WI38 (cell line): ENCODE measurements at regions not wholly inside any gene's neighbourhood (a gene's known extent, or its start where the extent isn't known, plus 50 kb on each side); places are given as distances from the start of the nearest gene placed in this dataset.

Experiments used
- H3K4me3 ChIP-seq: 2 replicates; pipeline ENCODE4 v1.5.1; 2011; ENCODE audit warnings: low read depth, mild to moderate bottlenecking, control low read depth, low read length
- CTCF ChIP-seq: IDR thresholded peaks from 2 replicates; pipeline ENCODE4 v1.5.1; 2012; ENCODE audit warnings: low read depth, mild to moderate bottlenecking, control low read depth, low read length

GRCh38 chr3:187871204-187871591, 125.9 kb upstream of the BCL6 start:
- no peak overlapping the region for H3K4me3 ChIP-seq
- TF ChIP-seq CTCF = no peak

- no peak overlapping the region for H3K4me3 ChIP-seq
- no peak for TF ChIP-seq CTCF
Measured at GRCh38 chr3:187871848-187872247, 126.6 kb upstream of the BCL6 start.

- no peak for TF ChIP-seq CTCF
- no peak overlapping the region for H3K4me3 ChIP-seq
Measured at GRCh38 chr3:187873843-187874242, 128.6 kb upstream of the BCL6 start.

GRCh38 chr3:187875863-187876262, 130.6 kb upstream of the BCL6 start:
- TF ChIP-seq CTCF = no peak
- H3K4me3 ChIP-seq = no peak overlapping the region

DNA sequence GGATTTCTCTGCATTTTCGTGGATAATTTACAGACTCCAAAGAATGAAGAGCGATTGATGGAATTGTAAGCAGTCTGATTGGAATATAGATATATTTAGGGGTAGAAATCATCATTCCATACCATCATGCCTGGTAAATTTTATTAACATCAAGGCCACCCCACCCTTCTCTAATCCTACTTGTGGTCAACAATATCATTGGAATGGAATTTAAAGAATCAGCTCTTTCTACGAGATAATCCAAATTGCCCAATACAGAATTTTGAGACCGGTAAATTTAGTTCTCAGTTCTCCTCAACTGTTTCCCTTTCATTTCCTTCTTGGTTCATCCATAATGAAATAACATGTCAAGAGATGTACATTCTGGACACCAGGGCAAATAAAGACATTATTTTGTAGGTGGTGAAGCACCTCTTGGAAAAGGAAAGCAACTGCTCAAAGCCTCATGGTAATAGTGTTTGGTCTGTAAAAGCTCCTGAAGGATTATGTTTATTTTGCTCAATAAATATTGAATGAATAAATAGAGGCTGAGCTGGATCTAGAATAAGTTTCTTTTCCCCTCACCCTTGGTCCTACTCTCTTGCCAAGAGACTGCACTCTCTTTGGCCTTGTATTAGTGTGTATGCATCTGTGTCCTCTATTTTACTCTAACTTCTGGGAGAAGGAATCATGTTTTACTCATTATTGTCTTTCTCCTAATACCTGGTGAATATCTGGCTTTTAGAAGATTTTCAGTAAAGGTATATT, 133.7 kb upstream of the BCL6 start:
- H3K4me3 ChIP-seq = peak overlapping the region; percentile 15; the same call in 1 of the 2 replicates
- no peak for TF ChIP-seq CTCF

- no peak overlapping the region for H3K4me3 ChIP-seq
- no peak for TF ChIP-seq CTCF
Measured at GRCh38 chr3:187880441-187880840, 135.2 kb upstream of the BCL6 start.

DNA sequence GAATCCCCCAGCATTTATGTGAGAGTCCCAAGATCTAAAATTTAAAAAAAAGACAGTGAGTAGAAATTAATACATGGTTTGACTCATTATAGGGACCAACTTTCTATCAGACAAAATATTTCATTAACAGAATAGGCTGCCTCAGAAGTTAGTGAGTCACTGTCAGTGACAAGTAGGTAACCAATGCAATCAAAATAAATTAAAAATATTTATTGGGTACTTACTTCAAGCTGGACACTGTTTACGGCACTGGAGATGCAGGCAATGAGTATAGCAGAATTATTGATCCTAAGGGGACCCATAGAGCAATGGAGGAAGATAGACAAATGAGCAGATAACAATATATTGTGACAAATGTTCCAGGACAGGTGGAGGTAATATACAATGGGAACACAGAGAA, 135.6 kb upstream of the BCL6 start:
- TF ChIP-seq CTCF = no peak
- H3K4me3 ChIP-seq = no peak overlapping the region
